BLaER1 (cell line): ENCODE measurements at regions not wholly inside any gene's neighbourhood (a gene's known extent, or its start where the extent isn't known, plus 50 kb on each side); places are given as distances from the start of the nearest gene placed in this dataset.

Experiments
- H3K27ac ChIP-seq: shearing (Covaris generic); formaldehyde crosslinking; 2 replicates; pipeline ENCODE4 v1.8.1; 2022
- H3K27me3 ChIP-seq: shearing (Covaris generic); formaldehyde crosslinking; 2 replicates; pipeline ENCODE4 v1.8.1; 2022
- H3K36me3 ChIP-seq: shearing (Covaris generic); formaldehyde crosslinking; 2 replicates; pipeline ENCODE4 v1.8.1; 2022
- H3K4me1 ChIP-seq: shearing (Covaris generic); formaldehyde crosslinking; 2 replicates; pipeline ENCODE4 v1.8.1; 2022
- H3K4me2 ChIP-seq: shearing (Covaris generic); formaldehyde crosslinking; 2 replicates; pipeline ENCODE4 v1.8.1; 2022
- H3K4me3 ChIP-seq: shearing (Covaris generic); formaldehyde crosslinking; 2 replicates; pipeline ENCODE4 v1.8.1; 2022
- H3K9ac ChIP-seq: shearing (Covaris generic); formaldehyde crosslinking; 2 replicates; pipeline ENCODE4 v1.8.1; 2022
- H3K9me3 ChIP-seq: shearing (Covaris generic); formaldehyde crosslinking; 2 replicates; pipeline ENCODE4 v1.8.1; 2022
- H4K20me1 ChIP-seq: shearing (Covaris generic); formaldehyde crosslinking; 2 replicates; pipeline ENCODE4 v1.8.1; 2022
- Cebpa-rat ChIP-seq: shearing (Covaris generic); IDR thresholded peaks from 2 replicates; pipeline ENCODE4 v1.8.1; 2022

GRCh38 chr3:94611596-94611995 lies 548.7 kb downstream of the NSUN3 start:
- H3K27ac ChIP-seq: no peak overlapping the region
- no peaks in the 10 kb centered on the region for H4K20me1 ChIP-seq
- H3K4me1 ChIP-seq: no peaks in the 10 kb centered on the region
- H3K4me2 ChIP-seq: no peak overlapping the region
- no peaks in the 10 kb centered on the region for H3K36me3 ChIP-seq
- TF ChIP-seq Cebpa-rat: no peak
- H3K9ac ChIP-seq: no peak overlapping the region
- H3K9me3 ChIP-seq: no peaks in the 10 kb centered on the region
- H3K4me3 ChIP-seq: no peak overlapping the region
- H3K27me3 ChIP-seq: no peaks in the 10 kb centered on the region

- H3K27ac ChIP-seq: no peak overlapping the region
- no peak overlapping the region for H3K4me2 ChIP-seq
- H3K4me1 ChIP-seq: no peaks in the 10 kb centered on the region
- H3K4me3 ChIP-seq: no peak overlapping the region
- no peak overlapping the region for H3K9ac ChIP-seq
- no peaks in the 10 kb centered on the region for H3K36me3 ChIP-seq
- H3K9me3 ChIP-seq: no peaks in the 10 kb centered on the region
- TF ChIP-seq Cebpa-rat: no peak
- no peaks in the 10 kb centered on the region for H3K27me3 ChIP-seq
- H4K20me1 ChIP-seq: no peaks in the 10 kb centered on the region
Observed at GRCh38 chr3:94612631-94613030, 549.8 kb downstream of the NSUN3 start.

GRCh38 chr3:94614192-94614591 lies 551.3 kb downstream of the NSUN3 start:
- Histone ChIP-seq H3K36me3 (no peaks in the 10 kb centered on the region), H3K4me3 (no peak overlapping the region), H4K20me1 (no peaks in the 10 kb centered on the region), H3K27me3 (no peaks in the 10 kb centered on the region), H3K4me2 (no peak overlapping the region), H3K4me1 (no peaks in the 10 kb centered on the region), H3K9ac (no peak overlapping the region), H3K27ac (no peak overlapping the region), H3K9me3 (no peaks in the 10 kb centered on the region)
- TF ChIP-seq Cebpa-rat: no peak

- Histone ChIP-seq H3K36me3 (no peaks in the 10 kb centered on the region), H3K4me3 (no peak overlapping the region)
Observed at GRCh38 chr3:94615275-94616065, 552.6 kb downstream of the NSUN3 start.

GRCh38 chr3:94616833-94617232 lies 554.0 kb downstream of the NSUN3 start:
- TF ChIP-seq Cebpa-rat: no peak
- Histone ChIP-seq H4K20me1 (no peaks in the 10 kb centered on the region), H3K9ac (no peak overlapping the region), H3K9me3 (no peaks in the 10 kb centered on the region), H3K4me3 (no peak overlapping the region), H3K4me2 (no peak overlapping the region), H3K27me3 (no peaks in the 10 kb centered on the region), H3K27ac (no peak overlapping the region), H3K4me1 (no peaks in the 10 kb centered on the region), H3K36me3 (no peaks in the 10 kb centered on the region)

More at GRCh38 chr3:94615275-94616065, 552.6 kb downstream of the NSUN3 start:
- no peak for TF ChIP-seq Cebpa-rat
- Histone ChIP-seq H3K9ac (no peak overlapping the region), H3K4me2 (no peak overlapping the region), H3K4me1 (no peaks in the 10 kb centered on the region), H3K9me3 (no peaks in the 10 kb centered on the region), H4K20me1 (no peaks in the 10 kb centered on the region), H3K27me3 (no peaks in the 10 kb centered on the region), H3K27ac (no peak overlapping the region)

- no peaks in the 10 kb centered on the region for H3K9me3 ChIP-seq
- H3K27ac ChIP-seq: no peak overlapping the region
- H3K27me3 ChIP-seq: no peaks in the 10 kb centered on the region
- no peaks in the 10 kb centered on the region for H4K20me1 ChIP-seq
- H3K9ac ChIP-seq: no peak overlapping the region
- no peak overlapping the region for H3K4me2 ChIP-seq
- no peak overlapping the region for H3K4me3 ChIP-seq
- no peaks in the 10 kb centered on the region for H3K36me3 ChIP-seq
- TF ChIP-seq Cebpa-rat: no peak
- no peaks in the 10 kb centered on the region for H3K4me1 ChIP-seq
Observed at GRCh38 chr3:94617312-94617711, 554.5 kb downstream of the NSUN3 start.

GRCh38 chr3:94619643-94620042 lies 556.8 kb downstream of the NSUN3 start:
- H3K4me3 ChIP-seq: no peak overlapping the region
- no peak for TF ChIP-seq Cebpa-rat
- no peaks in the 10 kb centered on the region for H3K4me1 ChIP-seq
- no peaks in the 10 kb centered on the region for H3K27me3 ChIP-seq
- no peaks in the 10 kb centered on the region for H3K9me3 ChIP-seq
- no peak overlapping the region for H3K4me2 ChIP-seq
- no peaks in the 10 kb centered on the region for H3K36me3 ChIP-seq
- H4K20me1 ChIP-seq: no peaks in the 10 kb centered on the region
- H3K27ac ChIP-seq: no peak overlapping the region
- H3K9ac ChIP-seq: no peak overlapping the region

- TF ChIP-seq Cebpa-rat: no peak
- H3K4me2 ChIP-seq: no peak overlapping the region
- no peak overlapping the region for H3K9ac ChIP-seq
- no peaks in the 10 kb centered on the region for H3K9me3 ChIP-seq
- no peaks in the 10 kb centered on the region for H3K27me3 ChIP-seq
- no peaks in the 10 kb centered on the region for H4K20me1 ChIP-seq
- no peaks in the 10 kb centered on the region for H3K36me3 ChIP-seq
- no peaks in the 10 kb centered on the region for H3K4me1 ChIP-seq
- no peak overlapping the region for H3K4me3 ChIP-seq
- no peak overlapping the region for H3K27ac ChIP-seq
Observed at GRCh38 chr3:94626573-94626972, 563.7 kb downstream of the NSUN3 start.

GRCh38 chr3:94627689-94628088 lies 564.8 kb downstream of the NSUN3 start:
- no peaks in the 10 kb centered on the region for H3K9me3 ChIP-seq
- H3K27ac ChIP-seq: no peak overlapping the region
- no peaks in the 10 kb centered on the region for H4K20me1 ChIP-seq
- no peaks in the 10 kb centered on the region for H3K4me1 ChIP-seq
- no peaks in the 10 kb centered on the region for H3K27me3 ChIP-seq
- no peak overlapping the region for H3K9ac ChIP-seq
- no peak for TF ChIP-seq Cebpa-rat
- H3K4me3 ChIP-seq: no peak overlapping the region
- H3K4me2 ChIP-seq: no peak overlapping the region
- no peaks in the 10 kb centered on the region for H3K36me3 ChIP-seq

GRCh38 chr3:94643400-94643799 lies 580.5 kb downstream of the NSUN3 start:
- Histone ChIP-seq H3K36me3 (no peaks in the 10 kb centered on the region), H3K9me3 (no peaks in the 10 kb centered on the region), H3K9ac (no peak overlapping the region), H3K27ac (no peak overlapping the region), H3K4me1 (no peaks in the 10 kb centered on the region), H4K20me1 (no peaks in the 10 kb centered on the region), H3K27me3 (no peaks in the 10 kb centered on the region), H3K4me3 (no peak overlapping the region), H3K4me2 (no peak overlapping the region)
- TF ChIP-seq Cebpa-rat: no peak

- no peak for TF ChIP-seq Cebpa-rat
- Histone ChIP-seq H3K4me2 (no peak overlapping the region), H4K20me1 (no peaks in the 10 kb centered on the region), H3K4me3 (no peak overlapping the region), H3K9me3 (no peaks in the 10 kb centered on the region), H3K36me3 (no peaks in the 10 kb centered on the region), H3K27ac (no peak overlapping the region), H3K9ac (no peak overlapping the region), H3K4me1 (no peaks in the 10 kb centered on the region), H3K27me3 (no peaks in the 10 kb centered on the region)
Observed at GRCh38 chr3:94645790-94646189, 582.9 kb downstream of the NSUN3 start.
